MV-4-11 (cell line): ENCODE measurements at regions not wholly inside any gene's neighbourhood (a gene's known extent, or its start where the extent isn't known, plus 50 kb on each side); places are given as distances from the start of the nearest gene placed in this dataset.
"Not testable (repeated sequence)": the region's sequence is repeated elsewhere in the genome, so short reads cannot be mapped to it uniquely, and the experiment has no call there.

Source experiments
- DNase-seq: peaks from one replicate; lab custom pipeline; 2025; lab: John Stamatoyannopoulos, UW

DNA sequence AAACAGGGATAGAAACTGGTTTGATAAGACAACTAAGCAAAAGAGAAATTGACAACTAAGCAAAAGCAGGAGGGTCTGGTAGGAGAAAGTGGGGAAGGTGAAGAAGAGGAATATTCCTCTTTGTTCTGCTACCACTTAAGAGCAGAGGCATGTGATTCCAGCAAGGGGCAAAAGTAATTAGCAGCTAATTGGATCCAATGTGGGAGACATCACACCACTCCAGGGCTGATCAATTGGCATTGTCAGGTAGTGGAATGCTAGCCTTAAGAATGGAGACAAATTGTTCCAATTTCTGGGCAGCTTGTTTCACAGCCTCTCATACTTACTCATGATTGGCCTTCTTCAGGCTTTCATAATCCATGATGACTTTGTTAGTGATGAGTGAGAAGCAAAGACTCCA lies 547.1 kb upstream of the GCFC2 start:
- no peak for DNase-seq

DNA sequence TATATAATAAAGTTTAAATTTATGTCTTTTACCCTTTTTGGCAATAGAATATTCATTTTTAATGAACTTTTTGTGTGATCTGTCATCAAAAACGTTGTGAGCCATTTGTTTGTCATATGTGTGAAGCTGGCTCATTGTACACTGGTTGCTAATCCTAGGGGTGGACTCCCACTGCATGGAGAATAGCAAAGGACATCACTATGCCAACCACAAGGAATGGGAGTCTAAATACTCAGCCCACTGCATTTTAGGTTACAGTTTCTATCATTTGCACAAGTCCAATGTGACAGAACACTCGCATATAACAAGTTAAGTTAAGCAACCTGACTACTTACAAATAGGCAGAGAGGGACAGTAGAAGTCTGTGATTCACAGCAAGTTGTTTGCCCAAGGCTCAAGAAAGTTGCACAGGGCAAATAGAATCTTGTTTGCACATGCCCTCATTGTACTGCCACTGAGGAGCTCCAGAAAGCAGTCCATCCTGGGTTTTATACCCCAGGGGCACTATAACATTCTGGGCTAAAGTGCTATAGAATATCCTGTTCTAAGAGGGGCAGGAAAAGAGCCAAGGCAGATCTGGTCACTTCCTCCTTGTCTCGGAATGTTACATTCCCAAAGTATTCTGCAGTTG lies 545.9 kb upstream of the GCFC2 start:
- DNase-seq = no peak

DNA sequence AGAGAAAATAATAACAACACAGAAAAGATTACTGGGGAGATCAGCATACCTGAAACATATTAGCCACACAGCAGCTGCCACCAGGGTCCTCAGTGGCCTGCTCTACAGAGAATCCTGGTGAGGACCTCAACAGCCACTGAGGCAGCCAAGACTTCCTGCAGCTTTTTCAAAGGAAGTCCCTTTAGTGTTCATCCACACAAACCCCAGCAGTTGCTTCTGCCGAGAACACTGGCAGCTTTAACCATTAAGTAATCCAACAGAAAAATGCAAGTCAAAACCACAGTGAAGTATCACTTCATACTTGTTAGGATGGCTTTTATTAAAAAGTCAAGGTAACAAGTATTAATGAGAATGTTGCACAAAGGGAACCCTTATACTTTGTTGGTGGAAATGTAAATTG lies 542.0 kb upstream of the GCFC2 start:
- peak; percentile 36 for DNase-seq

DNA sequence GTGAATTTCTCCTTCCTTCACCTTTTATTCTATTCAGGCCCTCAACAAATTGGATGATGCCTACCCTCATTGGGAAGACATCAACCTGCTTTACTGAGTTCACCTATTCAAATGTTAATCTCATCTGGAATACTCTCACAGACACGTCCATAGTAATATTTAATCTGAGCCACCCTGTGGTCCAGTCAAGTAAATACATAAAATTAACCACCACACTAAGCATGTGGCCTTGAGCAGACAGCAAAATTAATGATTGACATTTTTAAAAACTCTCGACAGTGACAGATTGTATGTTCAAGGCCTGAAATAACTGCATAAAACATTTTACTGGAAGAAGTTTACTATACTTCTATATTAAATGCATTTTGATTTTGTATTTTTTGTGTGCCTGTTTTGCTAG lies 540.6 kb upstream of the GCFC2 start:
- DNase-seq = no peak

DNA sequence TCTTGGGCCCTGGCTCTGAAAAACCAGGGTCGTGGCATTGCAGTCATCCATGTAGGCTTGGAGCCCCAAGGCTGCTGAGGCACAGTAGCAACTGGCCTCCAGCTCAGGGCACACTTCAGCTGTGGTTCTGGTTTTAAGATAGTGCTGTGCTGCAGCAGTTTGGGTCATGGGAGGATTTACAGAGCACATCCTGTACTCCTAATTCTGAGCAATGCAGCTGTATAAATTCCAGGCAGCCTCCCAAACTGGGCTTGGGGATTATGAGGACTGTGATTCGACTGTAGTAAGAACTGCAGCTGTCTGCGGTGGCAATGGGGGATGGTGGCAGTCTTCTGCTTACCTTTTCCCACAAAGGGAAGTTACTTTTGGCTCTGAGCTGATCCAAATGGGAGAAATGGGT lies 536.3 kb upstream of the GCFC2 start:
- DNase-seq = no peak

DNA sequence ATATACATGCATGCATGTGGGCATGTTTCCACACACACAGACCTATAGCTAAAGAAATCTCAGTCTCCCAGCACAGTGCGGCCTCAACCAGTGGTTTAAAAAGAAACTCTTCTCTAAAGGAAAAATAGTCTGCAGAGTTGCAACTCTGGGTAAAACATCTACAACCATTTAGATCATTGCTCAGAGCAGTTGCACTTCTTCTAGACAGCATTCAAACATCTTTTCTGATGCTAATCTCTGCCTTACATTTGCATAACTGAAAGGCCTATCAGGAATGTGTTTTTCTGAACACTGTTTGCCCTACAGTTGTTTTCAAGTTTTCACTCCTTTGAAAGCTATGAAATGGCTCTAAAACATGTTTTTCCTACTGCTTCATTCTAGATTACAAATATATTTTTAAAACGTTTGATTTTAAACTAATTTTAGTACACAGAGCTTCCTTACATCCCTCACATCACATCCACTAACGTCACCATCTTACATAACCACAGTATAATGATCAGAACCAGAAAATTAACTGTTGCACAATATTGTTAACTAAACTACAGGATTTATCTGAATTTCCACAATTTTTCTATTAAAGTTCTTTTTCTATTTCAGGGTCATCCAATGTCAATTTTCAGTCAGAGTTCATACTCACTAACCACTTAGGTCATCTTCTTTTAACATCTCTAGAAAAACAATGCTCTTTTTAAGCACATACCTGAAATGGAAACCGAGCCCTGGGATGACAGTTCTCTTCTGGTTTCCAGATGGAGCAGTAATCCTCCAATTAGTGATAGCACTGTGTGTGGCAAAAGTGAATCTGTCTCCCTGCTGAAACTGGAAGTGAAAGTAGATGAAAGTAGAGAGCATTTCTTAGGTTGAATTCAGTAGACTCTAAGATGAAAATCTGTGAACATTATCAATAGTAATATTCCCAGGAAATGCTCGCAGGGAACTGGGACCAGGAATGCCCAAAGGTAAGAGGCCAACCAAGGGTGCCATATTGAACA lies 501.6 kb upstream of the GCFC2 start:
- peak; percentile 62 for DNase-seq

DNA sequence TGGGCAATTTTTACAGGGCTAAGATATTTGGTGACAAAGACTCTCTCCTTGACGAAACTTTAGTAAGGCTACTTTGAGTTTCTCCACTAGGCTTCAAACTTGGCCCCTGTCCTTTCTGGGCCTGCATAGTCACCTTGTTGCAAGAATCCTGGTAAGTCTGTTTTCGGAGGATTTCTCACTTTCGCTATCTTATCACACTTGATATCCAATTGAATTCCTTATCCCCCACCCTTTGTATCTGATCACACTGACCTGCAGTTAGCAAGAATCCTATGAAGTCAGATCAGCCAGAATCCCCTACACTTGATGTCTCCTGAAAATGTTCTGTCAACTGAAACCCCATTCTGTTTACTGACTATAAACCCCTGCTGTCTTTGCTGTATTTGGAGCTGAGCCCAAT lies 499.8 kb upstream of the GCFC2 start:
- no peak for DNase-seq

DNA sequence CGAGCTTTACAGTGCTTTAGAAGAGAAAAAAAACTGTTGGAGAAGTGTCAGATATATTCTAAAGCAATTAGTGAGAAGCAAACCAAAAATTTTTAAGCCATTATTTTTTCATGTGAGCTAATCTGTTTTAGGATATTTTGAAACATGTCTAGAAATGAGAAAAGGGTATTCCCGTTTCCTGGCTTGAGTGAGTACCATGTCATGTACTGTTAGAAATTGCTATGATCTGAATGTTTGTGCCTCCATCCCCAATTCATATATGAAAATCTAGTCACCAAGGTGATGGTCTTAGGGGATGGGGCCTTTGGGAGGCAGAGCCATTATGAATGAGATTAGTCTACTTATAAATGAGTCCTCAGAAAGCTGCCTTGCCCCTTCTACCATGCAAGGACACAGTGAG lies 493.3 kb upstream of the GCFC2 start:
- no peak for DNase-seq

DNA sequence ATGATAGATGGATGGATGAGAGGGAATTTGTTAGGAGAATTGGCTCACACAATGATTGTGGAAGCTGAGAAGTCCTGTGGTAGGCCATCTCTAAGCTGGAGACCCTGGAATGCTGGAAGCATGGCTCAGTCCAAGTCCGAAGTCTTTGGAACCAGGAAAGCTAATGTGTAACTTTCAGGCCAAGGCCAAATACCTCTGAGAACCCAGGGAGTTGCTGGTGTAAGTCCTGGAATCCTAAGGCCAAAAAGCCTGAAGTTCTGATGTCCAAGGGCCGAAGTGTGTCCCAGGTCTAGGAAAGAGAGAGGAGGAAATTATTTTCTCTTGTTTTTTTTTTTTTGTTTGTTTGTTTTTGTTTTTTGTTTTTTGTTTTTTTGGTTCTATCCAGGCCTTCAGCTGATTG lies 492.2 kb upstream of the GCFC2 start:
- DNase-seq = no peak

DNA sequence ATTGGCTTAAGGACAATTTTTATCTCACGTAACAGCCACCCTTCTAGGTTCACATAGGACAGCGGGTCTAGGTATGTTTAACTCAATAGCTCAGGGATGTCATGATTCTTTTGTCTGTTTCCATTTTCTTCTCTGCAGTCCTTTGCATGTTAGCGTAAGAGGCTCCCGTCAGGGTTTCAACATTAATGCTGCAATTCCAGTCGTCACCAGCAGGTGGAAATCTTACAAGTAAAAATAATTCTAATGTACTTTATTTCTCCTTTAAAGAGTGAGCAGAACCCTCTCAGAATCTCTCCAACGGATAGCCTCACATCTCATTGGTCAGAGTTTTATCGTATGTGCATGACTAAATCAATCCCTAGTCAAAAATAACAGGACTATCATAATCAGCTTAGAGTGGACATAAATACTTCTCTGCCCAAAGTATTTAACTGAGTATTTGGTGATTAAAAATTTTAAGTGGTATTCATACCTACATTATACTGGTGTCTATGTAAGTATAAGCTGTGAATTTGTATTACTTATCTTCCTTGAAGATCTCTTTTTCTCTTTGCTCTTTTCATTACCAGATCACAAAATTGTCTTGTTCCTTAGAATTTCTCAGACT lies 487.2 kb upstream of the GCFC2 start:
- peak; percentile 30 for DNase-seq

DNA sequence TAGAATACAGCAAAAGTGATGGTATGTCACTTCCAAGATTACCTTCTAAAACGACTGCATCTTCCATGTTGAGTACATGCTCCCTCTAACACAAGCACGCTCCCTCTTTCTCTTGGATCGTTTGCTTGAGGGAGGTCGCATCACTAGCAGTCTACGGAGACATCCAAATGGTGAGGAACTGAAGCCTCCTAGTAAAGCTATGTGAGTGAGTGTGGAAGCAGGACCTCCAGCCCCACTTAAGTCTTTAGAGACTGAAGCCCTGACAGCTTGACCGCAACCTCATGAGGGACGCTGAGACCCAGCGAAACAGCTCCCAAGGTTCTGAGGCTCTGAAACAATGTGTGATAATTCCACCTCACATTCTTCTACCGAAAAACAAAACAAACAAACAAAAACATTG lies 486.7 kb upstream of the GCFC2 start:
- no peak for DNase-seq

DNA sequence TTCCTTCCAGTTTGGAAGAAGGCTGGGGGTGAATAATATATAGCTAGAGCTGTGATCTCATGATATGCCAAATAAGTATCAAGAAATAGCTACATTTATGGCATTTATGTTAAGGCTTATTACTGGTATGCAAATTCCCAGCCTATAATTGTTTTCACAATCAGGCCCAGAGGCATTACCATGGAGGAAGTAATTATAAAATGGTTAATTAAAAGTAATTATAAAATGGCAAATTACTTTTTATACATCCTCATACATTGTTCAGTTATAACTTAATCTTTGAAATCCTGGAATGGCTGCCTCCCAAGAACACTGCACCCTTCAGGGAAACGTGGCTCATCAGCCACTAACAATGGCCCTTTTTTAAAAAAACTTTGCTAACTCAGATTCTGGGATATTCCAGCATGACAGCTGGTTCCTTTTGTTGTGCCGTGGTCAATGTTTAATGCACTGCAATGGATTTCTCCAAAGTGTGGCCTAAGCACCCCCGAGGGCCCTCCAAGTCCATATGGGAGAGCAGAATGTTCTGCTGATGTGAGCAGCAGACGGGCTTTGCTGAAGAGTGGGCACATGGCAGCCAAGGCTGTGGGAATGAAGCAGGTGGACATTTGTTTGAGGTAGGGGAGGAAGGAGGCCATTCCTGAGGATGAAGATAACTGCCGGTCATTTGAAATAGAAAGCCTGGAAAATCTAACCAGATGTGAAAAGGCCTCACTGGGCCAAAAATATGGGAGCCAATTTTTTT lies 483.5 kb upstream of the GCFC2 start:
- DNase-seq = no peak

DNA sequence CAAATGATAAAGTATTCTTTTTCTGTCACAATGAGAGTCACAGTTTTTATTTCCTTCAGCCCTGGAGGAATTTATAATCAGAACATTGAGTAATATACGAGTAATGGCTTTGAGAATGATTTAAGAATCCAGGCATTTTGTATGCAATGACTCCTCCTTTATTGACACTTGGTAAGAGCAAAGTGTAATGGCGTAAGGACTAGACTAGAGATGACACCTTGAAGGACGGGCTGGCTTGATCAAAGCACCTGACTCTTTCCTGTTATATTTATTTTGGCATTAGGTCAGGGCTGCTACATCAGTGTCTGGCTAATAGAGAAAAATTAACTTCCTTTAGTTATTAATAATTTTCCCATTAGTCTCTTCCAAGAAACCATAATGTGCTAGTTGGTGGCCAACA lies 482.4 kb upstream of the GCFC2 start:
- DNase-seq = no peak

DNA sequence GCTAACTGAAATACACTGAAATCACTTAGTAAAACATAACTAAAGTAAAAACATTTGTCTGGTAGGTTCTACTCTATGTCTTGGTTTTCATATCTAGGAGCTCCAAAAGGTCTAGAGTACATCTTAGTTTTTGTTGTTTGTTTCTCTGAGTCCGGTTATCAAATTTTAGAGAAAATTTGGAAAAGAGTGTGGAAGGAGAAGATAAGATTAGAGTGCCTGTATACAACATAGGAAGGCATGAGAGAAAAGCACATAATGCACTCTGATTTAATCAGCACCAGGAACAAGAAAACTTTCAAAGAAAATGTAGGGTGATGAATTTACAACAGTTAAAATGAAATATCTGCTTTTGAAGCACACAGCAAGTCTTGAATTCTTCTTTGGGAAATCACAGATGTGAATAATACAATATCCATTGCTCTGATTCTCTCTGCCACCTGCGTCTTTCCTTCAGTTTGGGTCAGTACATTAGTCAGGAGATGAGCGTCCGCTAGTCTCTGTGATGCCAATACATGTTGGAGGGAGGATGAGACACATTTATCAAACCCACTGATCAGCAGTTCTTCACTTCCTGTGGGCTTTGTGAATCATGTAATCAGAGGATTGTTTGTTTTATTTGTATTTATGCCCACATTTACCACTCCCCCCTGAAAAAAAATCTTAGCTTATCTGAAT lies 477.8 kb upstream of the GCFC2 start:
- DNase-seq = no peak

DNA sequence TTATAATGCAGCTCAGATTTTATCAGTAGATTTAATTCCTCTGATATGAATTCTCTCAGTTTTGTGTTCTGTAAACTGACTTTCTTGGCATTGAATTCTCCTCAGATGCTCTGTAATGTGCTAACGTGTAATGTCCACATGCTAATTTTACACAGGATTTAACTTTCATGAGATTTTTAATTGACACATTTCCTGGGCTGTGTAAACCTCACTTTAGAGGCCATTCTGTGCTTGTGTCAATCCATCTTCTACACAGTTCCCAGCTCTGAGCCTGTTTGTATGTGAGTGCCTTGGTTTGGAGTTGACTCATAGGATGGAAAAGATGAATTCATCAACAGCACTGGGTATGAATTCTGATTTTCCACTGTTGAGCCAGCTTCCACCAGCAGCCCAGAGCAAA lies 476.7 kb upstream of the GCFC2 start:
- DNase-seq = no peak

DNA sequence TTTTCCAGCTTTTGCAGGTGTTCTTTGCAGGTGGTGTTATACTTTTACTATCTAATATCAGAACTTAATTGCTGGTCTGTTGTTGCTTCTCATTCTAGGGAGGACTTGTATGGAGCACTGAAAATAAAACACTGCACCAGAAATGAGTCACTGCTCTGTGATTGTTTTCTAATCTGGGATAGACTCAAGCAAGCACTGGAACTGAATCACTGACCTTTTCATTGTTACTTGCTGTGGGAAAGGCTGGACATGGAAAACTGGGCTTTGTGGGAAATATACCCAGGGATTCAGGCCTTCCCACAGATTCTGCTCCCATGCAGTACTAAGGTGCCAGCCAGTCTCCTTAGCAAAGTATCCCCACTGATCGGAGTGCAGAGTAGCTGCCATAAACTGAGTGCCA lies 470.0 kb upstream of the GCFC2 start:
- no peak for DNase-seq

DNA sequence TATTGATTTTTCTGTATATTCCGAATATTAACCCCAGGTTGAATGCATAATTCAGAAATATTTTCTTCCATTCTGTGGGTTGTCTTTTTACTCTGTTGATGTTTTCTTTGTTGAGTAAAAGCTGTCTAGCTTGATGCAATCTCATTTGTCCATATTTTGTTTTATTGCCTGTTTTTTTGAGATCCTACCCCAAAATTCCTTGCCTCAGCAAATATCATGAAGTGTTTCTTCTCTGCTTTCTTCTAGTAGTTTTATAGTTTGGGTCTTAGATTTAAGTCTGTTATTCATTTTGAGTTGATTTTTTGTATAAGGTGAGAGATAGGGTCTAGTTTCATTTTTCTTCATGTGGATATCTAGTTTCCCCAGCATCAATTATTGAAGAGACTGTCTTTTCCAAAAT lies 467.9 kb upstream of the GCFC2 start:
- DNase-seq = no peak

DNA sequence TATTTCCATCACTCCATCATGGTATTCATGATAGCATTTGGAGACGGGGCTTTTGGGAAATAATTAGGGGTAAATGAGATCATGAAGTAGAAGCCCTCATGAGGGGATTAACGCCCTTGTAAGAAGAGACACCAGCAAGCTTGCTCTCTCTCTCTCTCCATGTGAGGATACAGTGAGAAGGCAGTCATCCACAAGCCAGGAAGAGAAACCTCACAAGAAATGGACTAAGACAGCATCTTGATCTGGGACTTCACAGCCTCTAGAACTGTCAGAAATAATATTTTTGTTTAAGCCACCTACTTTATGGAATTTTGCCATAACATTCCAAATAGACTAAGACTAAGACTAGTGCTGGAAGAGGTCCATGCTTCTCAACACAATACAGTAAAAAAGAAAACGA lies 464.6 kb upstream of the GCFC2 start:
- DNase-seq = no peak

DNA sequence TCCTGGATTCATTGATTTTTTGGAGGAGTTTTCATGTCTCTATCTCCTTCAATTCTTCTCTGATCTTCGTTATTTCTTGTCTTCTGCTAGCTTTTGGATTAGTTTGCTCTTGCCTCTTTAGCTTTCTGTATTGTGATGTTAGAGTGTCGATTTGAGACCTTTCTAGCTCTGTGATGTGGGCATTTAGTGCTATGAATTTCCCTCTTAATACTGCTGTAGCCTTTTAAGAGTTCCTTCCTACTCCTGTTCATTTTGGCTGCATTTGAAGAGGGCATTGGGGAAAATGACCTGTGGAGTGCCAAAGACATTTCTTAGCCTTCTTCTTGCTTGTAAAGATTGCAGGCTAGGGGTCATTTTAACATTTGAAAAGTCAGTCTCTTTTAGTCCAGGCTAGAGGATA lies 463.8 kb upstream of the GCFC2 start:
- no peak for DNase-seq

DNA sequence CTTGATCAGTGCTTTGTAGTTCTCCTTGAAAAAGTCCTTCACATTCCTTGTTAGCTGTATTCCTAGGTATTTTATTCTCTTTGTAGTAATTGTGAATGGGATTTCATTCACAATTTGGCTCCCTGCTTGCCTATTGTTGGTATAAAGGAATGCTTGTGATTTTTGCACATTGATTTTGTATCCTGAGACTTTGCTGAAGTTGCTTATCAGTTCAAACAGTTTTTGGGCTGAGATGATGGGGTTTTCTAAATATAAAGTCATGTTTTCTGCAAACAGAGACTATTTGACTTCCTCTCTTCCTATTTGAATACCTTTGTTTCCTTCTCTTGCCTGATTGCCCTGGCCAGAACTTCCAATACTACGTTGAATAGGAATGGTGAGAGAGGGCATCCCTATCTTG lies 462.5 kb upstream of the GCFC2 start:
- DNase-seq = not testable (repeated sequence)

DNA sequence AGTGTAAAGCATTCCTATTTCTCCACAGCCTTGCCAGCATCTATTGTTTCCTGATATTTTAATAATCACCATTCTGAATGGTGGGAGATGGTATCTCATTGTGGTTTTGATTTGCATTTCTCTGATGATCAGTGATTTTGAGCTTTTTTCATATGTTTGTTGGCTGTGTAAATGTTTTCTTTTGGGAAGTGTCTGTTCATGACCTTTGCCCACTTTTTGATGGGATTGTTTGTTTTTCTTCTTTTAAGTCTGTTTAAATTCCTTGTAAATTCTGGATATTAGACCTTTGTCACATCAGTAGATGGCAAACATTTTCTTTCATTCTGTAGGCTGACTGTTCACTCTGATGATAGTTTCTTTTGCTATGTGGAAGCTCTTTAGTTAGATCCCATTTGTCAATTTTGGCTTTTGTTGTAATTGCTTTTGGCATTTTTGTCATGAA lies 461.5 kb upstream of the GCFC2 start:
- not testable (repeated sequence) for DNase-seq

DNA sequence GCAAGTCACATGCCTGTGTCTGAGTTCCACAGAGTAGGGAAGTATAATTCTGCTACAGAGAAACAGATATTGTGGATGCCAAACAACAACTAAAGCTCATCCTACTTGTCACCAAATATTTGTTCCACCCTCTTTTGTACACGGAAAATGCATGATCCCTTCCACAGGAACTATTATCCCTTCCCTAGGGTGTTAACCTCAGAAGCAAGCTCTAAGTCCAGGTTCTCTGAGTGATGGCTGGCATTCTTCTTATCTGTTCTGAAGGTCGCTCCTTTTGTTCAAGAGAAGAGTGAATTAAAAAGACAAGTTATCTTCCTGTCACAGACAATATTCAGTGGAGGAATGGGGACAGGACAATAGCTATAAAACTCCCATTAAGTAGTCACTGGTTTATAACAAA lies 460.1 kb upstream of the GCFC2 start:
- no peak for DNase-seq
